ENCODE measurements at regions not wholly inside any gene's neighbourhood (a gene's known extent, or its start where the extent isn't known, plus 50 kb on each side); places are given as distances from the start of the nearest gene placed in this dataset.

DNA sequence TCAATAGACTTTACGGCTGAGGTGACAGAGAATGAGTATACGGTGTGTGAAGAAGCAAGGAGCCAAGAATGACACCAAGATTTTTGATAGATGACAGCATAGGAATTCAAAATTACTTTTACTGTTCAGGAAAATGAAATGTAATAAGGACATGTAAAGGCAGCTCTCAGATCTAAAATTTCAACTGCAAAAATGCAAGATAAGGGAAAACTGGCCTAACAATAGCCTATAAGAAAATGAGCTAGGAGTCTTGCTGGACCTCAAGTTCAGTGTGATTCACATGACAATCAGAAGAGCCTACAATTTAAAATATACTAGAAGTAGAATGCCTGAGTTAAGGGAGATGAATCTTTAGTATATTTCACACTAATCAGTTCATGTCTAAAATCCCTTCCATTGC lies 102.0 kb downstream of the RPS29 start:
- TF ChIP-seq, protein P1, sequence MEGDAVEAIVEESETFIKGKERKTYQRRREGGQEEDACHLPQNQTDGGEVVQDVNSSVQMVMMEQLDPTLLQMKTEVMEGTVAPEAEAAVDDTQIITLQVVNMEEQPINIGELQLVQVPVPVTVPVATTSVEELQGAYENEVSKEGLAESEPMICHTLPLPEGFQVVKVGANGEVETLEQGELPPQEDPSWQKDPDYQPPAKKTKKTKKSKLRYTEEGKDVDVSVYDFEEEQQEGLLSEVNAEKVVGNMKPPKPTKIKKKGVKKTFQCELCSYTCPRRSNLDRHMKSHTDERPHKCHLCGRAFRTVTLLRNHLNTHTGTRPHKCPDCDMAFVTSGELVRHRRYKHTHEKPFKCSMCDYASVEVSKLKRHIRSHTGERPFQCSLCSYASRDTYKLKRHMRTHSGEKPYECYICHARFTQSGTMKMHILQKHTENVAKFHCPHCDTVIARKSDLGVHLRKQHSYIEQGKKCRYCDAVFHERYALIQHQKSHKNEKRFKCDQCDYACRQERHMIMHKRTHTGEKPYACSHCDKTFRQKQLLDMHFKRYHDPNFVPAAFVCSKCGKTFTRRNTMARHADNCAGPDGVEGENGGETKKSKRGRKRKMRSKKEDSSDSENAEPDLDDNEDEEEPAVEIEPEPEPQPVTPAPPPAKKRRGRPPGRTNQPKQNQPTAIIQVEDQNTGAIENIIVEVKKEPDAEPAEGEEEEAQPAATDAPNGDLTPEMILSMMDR (IDR thresholded peaks at IDR 0.05): no peak
- no peak for TF ChIP-seq EZH2phosphoT487 (IDR thresholded peaks at IDR 0.05)
- TF ChIP-seq EZH2 (IDR thresholded peaks at IDR 0.05): no peak

Measured in neural progenitor cell (in vitro differentiated cells).